ENCODE measurements at regions not wholly inside any gene's neighbourhood (a gene's known extent, or its start where the extent isn't known, plus 50 kb on each side); places are given as distances from the start of the nearest gene placed in this dataset.

- no peak for DNase-seq
- intact Hi-C loops (cut with micrococcal nuclease), result no loop called here
- TF ChIP-seq, protein P1, sequence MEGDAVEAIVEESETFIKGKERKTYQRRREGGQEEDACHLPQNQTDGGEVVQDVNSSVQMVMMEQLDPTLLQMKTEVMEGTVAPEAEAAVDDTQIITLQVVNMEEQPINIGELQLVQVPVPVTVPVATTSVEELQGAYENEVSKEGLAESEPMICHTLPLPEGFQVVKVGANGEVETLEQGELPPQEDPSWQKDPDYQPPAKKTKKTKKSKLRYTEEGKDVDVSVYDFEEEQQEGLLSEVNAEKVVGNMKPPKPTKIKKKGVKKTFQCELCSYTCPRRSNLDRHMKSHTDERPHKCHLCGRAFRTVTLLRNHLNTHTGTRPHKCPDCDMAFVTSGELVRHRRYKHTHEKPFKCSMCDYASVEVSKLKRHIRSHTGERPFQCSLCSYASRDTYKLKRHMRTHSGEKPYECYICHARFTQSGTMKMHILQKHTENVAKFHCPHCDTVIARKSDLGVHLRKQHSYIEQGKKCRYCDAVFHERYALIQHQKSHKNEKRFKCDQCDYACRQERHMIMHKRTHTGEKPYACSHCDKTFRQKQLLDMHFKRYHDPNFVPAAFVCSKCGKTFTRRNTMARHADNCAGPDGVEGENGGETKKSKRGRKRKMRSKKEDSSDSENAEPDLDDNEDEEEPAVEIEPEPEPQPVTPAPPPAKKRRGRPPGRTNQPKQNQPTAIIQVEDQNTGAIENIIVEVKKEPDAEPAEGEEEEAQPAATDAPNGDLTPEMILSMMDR (IDR thresholded peaks at IDR 0.05), result no peak
- no peak for TF ChIP-seq EZH2 (IDR thresholded peaks at IDR 0.05; ENCODE audit: borderline replicate concordance, insufficient read depth, low read depth, low read length, poor library complexity, severe bottlenecking)
Measured at GRCh38 chr4:187317799-187318198, 594.1 kb upstream of the FAT1 start.

DNA sequence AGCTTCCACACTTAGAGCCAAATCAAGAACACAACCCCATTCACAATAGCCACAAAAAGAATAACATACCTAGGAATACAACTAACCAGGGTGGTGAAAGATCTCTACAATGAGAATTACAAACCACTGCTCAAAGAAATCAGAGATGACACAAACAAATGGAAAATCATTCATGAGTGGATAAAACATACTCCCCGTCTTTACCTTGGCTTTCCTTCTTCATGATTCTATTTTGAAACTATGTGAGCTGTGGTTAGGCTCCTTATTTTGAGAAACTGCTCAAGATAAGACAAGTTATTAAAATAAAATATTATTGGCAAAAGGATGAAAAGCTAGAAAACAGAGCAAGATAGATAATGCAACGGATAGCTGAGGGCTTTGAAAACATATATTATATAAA is 598.1 kb upstream of the FAT1 start:
- Histone ChIP-seq H3K27me3 (replicated peaks in 1 of 4; ENCODE audit: control extremely low read depth in 1 of 4, control insufficient read depth in 3 of 4, insufficient read depth in 4 of 4, low read length in 3 of 4) (no peaks in the 10 kb centered on the region), H3K4me3 (ENCODE audit: control extremely low read depth in 1 of 5, extremely low read depth in 1 of 5, insufficient read depth in 1 of 5, low read depth in 2 of 5, low read length in 4 of 5) (no peak overlapping the region), H3K4me2 (replicated peaks; ENCODE audit: low read depth, low read length, poor library complexity, severe bottlenecking) (no peak overlapping the region), H3K79me2 (ENCODE audit: control insufficient read depth, insufficient read depth, low read length) (no peaks in the 10 kb centered on the region), H3K4me1 (ENCODE audit: control insufficient read depth in 2 of 2, insufficient read depth in 2 of 2, low read length in 2 of 2) (no peaks in the 10 kb centered on the region), H3K9me3 (ENCODE audit: control extremely low read depth in 1 of 3, control insufficient read depth in 2 of 3, insufficient read depth in 1 of 3, low read length in 2 of 3) (peaks cover 0 to 6% (median 0%) of the 10 kb centered on the region in 3 donors), H3K36me3 (replicated peaks in 1 of 2; ENCODE audit: control extremely low read depth in 1 of 2, control insufficient read depth in 1 of 2, extremely low read depth in 1 of 2, insufficient read depth in 2 of 2, low read length in 1 of 2) (no peaks in the 10 kb centered on the region), H4K20me1 (ENCODE audit: control insufficient read depth, insufficient read depth, low read length, poor library complexity, severe bottlenecking) (no peaks in the 10 kb centered on the region), H3K9ac (ENCODE audit: low read length) (no peak overlapping the region), H2AFZ (ENCODE audit: insufficient read depth, low read depth, low read length, poor library complexity, severe bottlenecking) (no peak overlapping the region), H3K27ac (ENCODE audit: low read length in 2 of 2) (no peak overlapping the region)
- H3K27ac Mint-ChIP-seq, result no peak overlapping the region
- H3K4me3 Mint-ChIP-seq, result no peak overlapping the region
- POLR2A ChIA-PET, result no interaction called here
- no peak for ATAC-seq (ENCODE audit: low read depth)
- H3K9me3 Mint-ChIP-seq (ENCODE audit: insufficient read depth), result peaks cover 14% of the 10 kb centered on the region
- CTCF ChIA-PET, result no interaction called here
- no peak for DNase-seq
- TF ChIP-seq, protein P1 (IDR thresholded peaks at IDR 0.05), result no peak
- TF ChIP-seq EZH2 (IDR thresholded peaks at IDR 0.05; ENCODE audit: borderline replicate concordance, insufficient read depth, low read depth, low read length, poor library complexity, severe bottlenecking), result no peak
- no peaks in the 10 kb centered on the region for H3K4me1 Mint-ChIP-seq
- no CpG with 5 or more reads among the region's 2 CpGs for WGBS (ENCODE audit: insufficient coverage)
- intact Hi-C loops (cut with micrococcal nuclease), result no loop called here
- H3K27me3 Mint-ChIP-seq, result no peaks in the 10 kb centered on the region

More at GRCh38 chr4:187317799-187318198, 594.1 kb upstream of the FAT1 start:
- H3K4me2 ChIP-seq (replicated peaks; ENCODE audit: low read depth, low read length, poor library complexity, severe bottlenecking), result no peak overlapping the region
- H3K4me1 ChIP-seq (ENCODE audit: control insufficient read depth in 2 of 2, insufficient read depth in 2 of 2, low read length in 2 of 2), result no peaks in the 10 kb centered on the region
- H3K27me3 ChIP-seq (replicated peaks in 1 of 4; ENCODE audit: control extremely low read depth in 1 of 4, control insufficient read depth in 3 of 4, insufficient read depth in 4 of 4, low read length in 3 of 4), result no peaks in the 10 kb centered on the region
- H3K9ac ChIP-seq (ENCODE audit: low read length), result no peak overlapping the region
- no peaks in the 10 kb centered on the region for H4K20me1 ChIP-seq (ENCODE audit: control insufficient read depth, insufficient read depth, low read length, poor library complexity, severe bottlenecking)
- H3K27ac Mint-ChIP-seq, result no peak overlapping the region
- CTCF ChIA-PET, result no interaction called here
- H3K4me3 ChIP-seq (ENCODE audit: control extremely low read depth in 1 of 5, extremely low read depth in 1 of 5, insufficient read depth in 1 of 5, low read depth in 2 of 5, low read length in 4 of 5), result no peak overlapping the region
- WGBS (ENCODE audit: insufficient coverage), result 87% methylated on average over 6 of the region's 6 CpGs
- H3K4me1 Mint-ChIP-seq, result no peaks in the 10 kb centered on the region
- H3K27me3 Mint-ChIP-seq, result no peaks in the 10 kb centered on the region
- H2AFZ ChIP-seq (ENCODE audit: insufficient read depth, low read depth, low read length, poor library complexity, severe bottlenecking), result no peak overlapping the region
- H3K79me2 ChIP-seq (ENCODE audit: control insufficient read depth, insufficient read depth, low read length), result no peaks in the 10 kb centered on the region
- H3K4me3 Mint-ChIP-seq, result no peak overlapping the region
- ATAC-seq (ENCODE audit: low read depth), result no peak
- H3K9me3 Mint-ChIP-seq (ENCODE audit: insufficient read depth), result peaks cover 6% of the 10 kb centered on the region
- no peaks in the 10 kb centered on the region for H3K36me3 ChIP-seq (replicated peaks in 1 of 2; ENCODE audit: control extremely low read depth in 1 of 2, control insufficient read depth in 1 of 2, extremely low read depth in 1 of 2, insufficient read depth in 2 of 2, low read length in 1 of 2)
- H3K9me3 ChIP-seq (ENCODE audit: control extremely low read depth in 1 of 3, control insufficient read depth in 2 of 3, insufficient read depth in 1 of 3, low read length in 2 of 3), result peaks cover 0 to 10% (median 0%) of the 10 kb centered on the region in 3 donors
- no peak overlapping the region for H3K27ac ChIP-seq (ENCODE audit: low read length in 2 of 2)
- POLR2A ChIA-PET, result no interaction called here

Data from B cell (primary cell).